Heart right ventricle (tissue), 16 donors: ENCODE measurements at regions not wholly inside any gene's neighbourhood (a gene's known extent, or its start where the extent isn't known, plus 50 kb on each side); places are given as distances from the start of the nearest gene placed in this dataset.

Experiments
- ATAC-seq, 8 donors: fragments of 200-7000 bp; cut with Tn5 transposase; one replicate each; pipeline ENCODE4 v1.9.1; 2020; ENCODE audit warnings: mild to moderate bottlenecking in 8 of 8, moderate library complexity in 8 of 8, moderate number of reproducible peaks in 1 of 8
- DNase-seq, 2 donors: peaks; one replicate each; pipeline ENCODE4 v3.0.0-alpha.2; 2020
- H3K27ac ChIP-seq, 10 donors: fragments of 200-600 bp; sonication (generic) in 2 of 10; one replicate each; pipeline versions ENCODE4 v1.5.0 to v1.8.0; 2020 to 2022; ENCODE audit warnings: mild to moderate bottlenecking in 3 of 10
- H3K27me3 ChIP-seq, 7 donors: fragments of 200-600 bp; one replicate each; pipeline ENCODE4 v1.8.0; 2021 to 2022; ENCODE audit warnings: mild to moderate bottlenecking in 2 of 7
- H3K36me3 ChIP-seq, 9 donors: fragments of 200-600 bp; sonication (generic) in 1 of 9; one replicate each; pipeline versions ENCODE4 v1.5.0 to v1.8.0; 2020 to 2022; ENCODE audit warnings: mild to moderate bottlenecking in 2 of 9
- H3K4me1 ChIP-seq, 9 donors: fragments of 200-600 bp; sonication (generic) in 1 of 9; one replicate each; pipeline versions ENCODE4 v1.5.0 to v1.8.0; 2020 to 2022; ENCODE audit warnings: mild to moderate bottlenecking in 4 of 9
- H3K4me3 ChIP-seq, 10 donors: fragments of 200-600 bp; sonication (generic) in 2 of 10; one replicate each; pipeline versions ENCODE4 v1.5.0 to v1.8.0; 2020 to 2022; ENCODE audit warnings: mild to moderate bottlenecking in 7 of 10, moderate library complexity in 2 of 10
- H3K9me3 ChIP-seq, 11 donors: fragments of 200-600 bp in 10 of 11; sonication (generic) in 2 of 11; one replicate each; pipeline versions ENCODE4 v1.5.0 to v1.8.0; 2013 to 2022; ENCODE audit warnings: mild to moderate bottlenecking in 2 of 11, control low read depth in 1 of 11, moderate library complexity in 1 of 11
- WGBS, 2 donors: extraction: QIAGEN DNeasy Blood & Tissue Kit; methylation state at CpG; one replicate each; pipeline ENCODE4 v1.1.7; 2013; ENCODE audit warnings: inconsistent platforms in 1 of 2; 5-methylcytosine and 5-hydroxymethylcytosine counted together
- intact Hi-C, 10 donors: fragments of 100-400 bp; cut with DNase I; formaldehyde crosslinking; loops; one replicate each; pipeline versions ENCODE4 v1.11.1 to v1.14.2; 2022
- TF ChIP-seq, protein P1 (sequence below), 9 donors: fragments of 200-600 bp; sonication (generic) in 2 of 9; IDR thresholded peaks; one replicate each; pipeline versions ENCODE4 v1.5.0 to v1.8.0; 2021 to 2022; ENCODE audit warnings: antibody characterized with exemption in 9 of 9, mild to moderate bottlenecking in 5 of 9, moderate library complexity in 1 of 9
- donor health status: Arrhythmogenic right ventricular cardiomyopathy.
- donor health status: ischemic (EF 13 %, LVEDD 7.1; RV severe dilation, severe dysfunction).
- donor health status: healthy with polysubstance abuse.
- donor health status: DM: no; HTN: yes; CAD: no.
- donor health status: DM: no; HTN: no; CAD: no.
- donor health status: ischemic (EF 25% LVEDD 6.9; RV normal size, moderate dysfunction).
- donor health status: ischemic (EF 25% LVEDD 5.7; RV mildly dilated, moderate dysfunction).
- donor health status: healthy.
- donor health status: DM: yes; HTN: yes; CAD: no.
- donor health status: Ischemic cardiomyopathy.
- donor health status: ischemic (EF 35%, LVEDD 5.7; RV mildly dilated, moderate dysfunction).
- donor health status: nonischemic (EF 11% LVEDD 7.7; RV severe dilation, severe dysfunction).
- donor health status: DM: yes; HTN: yes; CAD: no.
- donor health status: PGD.
- donor health status: ischemic (EF 29% LVEDD 5.4; RV normal size, mild dysfunction).
- donor health status: nonischemic (EF 23%, LVEDD 6.1; RV moderate dilation, normal function).

DNA sequence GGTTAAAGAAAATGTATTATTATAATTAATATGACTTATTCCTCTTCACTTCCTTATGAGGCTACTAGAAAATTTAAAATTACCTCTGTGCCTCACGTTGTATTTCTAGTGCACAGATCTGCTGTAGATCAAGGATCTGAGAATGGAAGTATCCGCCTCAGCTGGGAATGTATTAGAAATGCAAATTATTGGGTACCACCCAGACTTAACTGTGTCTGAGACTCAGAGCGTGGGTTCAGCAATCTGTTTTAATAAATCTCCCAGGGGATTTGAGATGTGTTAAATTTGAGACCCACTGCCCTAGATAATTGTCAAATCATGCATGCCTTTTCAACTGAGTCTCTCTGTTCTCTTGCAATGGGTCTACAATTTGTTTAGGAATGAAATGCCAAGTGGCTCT lies 658.0 kb upstream of the NOX3 start:
- ATAC-seq = no peak
- no peak for DNase-seq
- no peak overlapping the region for H3K4me3 ChIP-seq
- no peaks in the 10 kb centered on the region for H3K4me1 ChIP-seq
- peaks cover 0 to 5% (median 0%) of the 10 kb centered on the region in 11 donors for H3K9me3 ChIP-seq
- WGBS, 2 donors = 88 to 90% methylated on average over 3 of the region's 3 CpGs
- H3K27ac ChIP-seq = no peak overlapping the region
- no peaks in the 10 kb centered on the region for H3K36me3 ChIP-seq
- TF ChIP-seq, protein P1, sequence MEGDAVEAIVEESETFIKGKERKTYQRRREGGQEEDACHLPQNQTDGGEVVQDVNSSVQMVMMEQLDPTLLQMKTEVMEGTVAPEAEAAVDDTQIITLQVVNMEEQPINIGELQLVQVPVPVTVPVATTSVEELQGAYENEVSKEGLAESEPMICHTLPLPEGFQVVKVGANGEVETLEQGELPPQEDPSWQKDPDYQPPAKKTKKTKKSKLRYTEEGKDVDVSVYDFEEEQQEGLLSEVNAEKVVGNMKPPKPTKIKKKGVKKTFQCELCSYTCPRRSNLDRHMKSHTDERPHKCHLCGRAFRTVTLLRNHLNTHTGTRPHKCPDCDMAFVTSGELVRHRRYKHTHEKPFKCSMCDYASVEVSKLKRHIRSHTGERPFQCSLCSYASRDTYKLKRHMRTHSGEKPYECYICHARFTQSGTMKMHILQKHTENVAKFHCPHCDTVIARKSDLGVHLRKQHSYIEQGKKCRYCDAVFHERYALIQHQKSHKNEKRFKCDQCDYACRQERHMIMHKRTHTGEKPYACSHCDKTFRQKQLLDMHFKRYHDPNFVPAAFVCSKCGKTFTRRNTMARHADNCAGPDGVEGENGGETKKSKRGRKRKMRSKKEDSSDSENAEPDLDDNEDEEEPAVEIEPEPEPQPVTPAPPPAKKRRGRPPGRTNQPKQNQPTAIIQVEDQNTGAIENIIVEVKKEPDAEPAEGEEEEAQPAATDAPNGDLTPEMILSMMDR (IDR thresholded peaks at IDR 0.05) = no peak
- H3K27me3 ChIP-seq = no peaks in the 10 kb centered on the region
- intact Hi-C loops = no loop called here

DNA sequence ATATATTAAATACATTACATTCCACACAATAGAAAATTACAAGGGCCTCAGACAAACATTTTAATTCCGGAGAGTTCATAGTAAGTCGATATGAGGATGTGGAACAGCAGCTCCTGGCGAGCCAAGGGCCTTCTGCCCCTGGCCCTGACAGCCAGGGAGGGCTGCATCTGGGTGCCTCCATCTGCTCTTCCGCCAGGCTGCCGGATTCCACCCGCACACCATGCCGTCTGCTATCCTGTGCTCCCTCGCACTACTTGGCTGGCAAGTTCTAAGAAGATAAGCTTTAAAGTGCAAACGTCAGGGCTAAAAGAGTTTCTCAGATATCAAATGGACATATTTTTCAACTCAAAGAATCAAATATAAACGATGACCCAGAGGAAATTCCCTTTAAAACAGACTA lies 656.3 kb upstream of the NOX3 start:
- H3K27ac ChIP-seq = no peak overlapping the region
- no peak overlapping the region for H3K4me3 ChIP-seq
- no peak for DNase-seq
- TF ChIP-seq, protein P1 (IDR thresholded peaks at IDR 0.05) = no peak
- no peaks in the 10 kb centered on the region for H3K9me3 ChIP-seq
- intact Hi-C loops = no loop called here
- no peaks in the 10 kb centered on the region for H3K4me1 ChIP-seq
- H3K27me3 ChIP-seq = no peaks in the 10 kb centered on the region
- no peaks in the 10 kb centered on the region for H3K36me3 ChIP-seq
- WGBS, 2 donors = 62 to 63% methylated on average over 10 of the region's 10 CpGs
- peak in 1 of 8 donors; percentile 48 for ATAC-seq

DNA sequence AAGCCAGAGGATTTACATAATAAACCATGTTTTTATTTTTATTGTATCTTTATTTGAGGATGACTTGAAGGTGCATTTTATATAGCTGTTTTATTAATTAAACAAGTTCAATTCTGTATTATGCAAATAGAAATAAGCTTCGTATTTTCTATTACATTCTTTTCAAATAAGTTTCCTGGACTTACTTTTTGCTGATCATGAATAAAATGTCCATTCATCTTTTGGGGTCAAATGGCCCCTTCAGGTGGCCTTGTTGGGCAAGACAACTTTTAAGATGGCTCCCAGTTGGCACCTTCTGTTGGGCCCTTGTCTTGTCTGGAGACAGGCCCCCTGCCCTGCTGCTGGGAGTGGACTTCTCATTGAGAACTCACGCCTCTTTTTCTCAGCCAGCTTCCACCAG lies 654.6 kb upstream of the NOX3 start:
- DNase-seq (no peak), ATAC-seq (no peak)
- WGBS, 2 donors = 79 to 84% methylated on average over 2 of the region's 2 CpGs

DNA sequence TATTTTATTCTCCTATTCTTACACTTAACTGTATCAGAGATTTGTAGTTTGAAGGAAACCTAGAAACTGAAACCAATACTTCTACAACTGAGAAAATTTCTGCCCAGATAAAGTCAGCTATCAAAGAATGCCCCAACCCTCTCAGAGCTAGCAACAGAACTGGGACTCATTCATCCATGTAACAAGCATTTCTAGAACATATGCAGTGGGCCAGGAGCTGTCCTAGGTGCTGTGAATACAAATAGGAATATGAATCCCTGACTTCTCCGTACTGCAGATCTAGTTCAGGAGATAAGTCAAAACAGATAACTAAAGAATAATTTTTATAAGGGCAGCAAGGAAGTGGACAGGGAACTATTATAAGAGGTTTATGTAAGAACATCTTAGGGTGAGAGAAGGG lies 654.1 kb upstream of the NOX3 start:
- ATAC-seq = no peak
- Histone ChIP-seq H3K4me1 (no peaks in the 10 kb centered on the region), H3K4me3 (no peak overlapping the region), H3K36me3 (no peaks in the 10 kb centered on the region), H3K27me3 (no peaks in the 10 kb centered on the region), H3K27ac (no peak overlapping the region), H3K9me3 (no peaks in the 10 kb centered on the region)
- 46 to 58% methylated on average over 1 of the region's 1 CpG for whole genome bisulfite sequencing, 2 donors
- TF ChIP-seq, protein P1 (IDR thresholded peaks at IDR 0.05) = no peak
- no peak for DNase-seq
- intact Hi-C loops = no loop called here

More for the DNA sequence above, 654.6 kb upstream of the NOX3 start:
- Histone ChIP-seq H3K9me3 (no peaks in the 10 kb centered on the region), H3K36me3 (no peaks in the 10 kb centered on the region), H3K27ac (no peak overlapping the region), H3K27me3 (no peaks in the 10 kb centered on the region), H3K4me1 (no peaks in the 10 kb centered on the region), H3K4me3 (no peak overlapping the region)
- TF ChIP-seq, protein P1 (IDR thresholded peaks at IDR 0.05) = no peak
- intact Hi-C loops = no loop called here
